Esophagus muscularis mucosa (tissue), 3 donors: ENCODE measurements at regions not wholly inside any gene's neighbourhood (a gene's known extent, or its start where the extent isn't known, plus 50 kb on each side); places are given as distances from the start of the nearest gene placed in this dataset.

Experiments
- POLR2A ChIP-seq: fragments of 450-650 bp; IDR thresholded peaks from one replicate; pipeline ENCODE4 v1.6.1; 2017; ENCODE audit warnings: antibody characterized with exemption, moderate library complexity, mild to moderate bottlenecking, low read depth
- TF ChIP-seq, protein P1 (sequence below), 3 experiments: fragments of 200-600 bp in 2 of 3; fragments of 450-650 bp in 1 of 3; sonication (generic) in 2 of 3; IDR thresholded peaks; one replicate each; pipeline ENCODE4 v1.5.1; 2017 to 2019; ENCODE audit warnings: antibody characterized with exemption in 3 of 3, mild to moderate bottlenecking in 2 of 3, moderate library complexity in 1 of 3

DNA sequence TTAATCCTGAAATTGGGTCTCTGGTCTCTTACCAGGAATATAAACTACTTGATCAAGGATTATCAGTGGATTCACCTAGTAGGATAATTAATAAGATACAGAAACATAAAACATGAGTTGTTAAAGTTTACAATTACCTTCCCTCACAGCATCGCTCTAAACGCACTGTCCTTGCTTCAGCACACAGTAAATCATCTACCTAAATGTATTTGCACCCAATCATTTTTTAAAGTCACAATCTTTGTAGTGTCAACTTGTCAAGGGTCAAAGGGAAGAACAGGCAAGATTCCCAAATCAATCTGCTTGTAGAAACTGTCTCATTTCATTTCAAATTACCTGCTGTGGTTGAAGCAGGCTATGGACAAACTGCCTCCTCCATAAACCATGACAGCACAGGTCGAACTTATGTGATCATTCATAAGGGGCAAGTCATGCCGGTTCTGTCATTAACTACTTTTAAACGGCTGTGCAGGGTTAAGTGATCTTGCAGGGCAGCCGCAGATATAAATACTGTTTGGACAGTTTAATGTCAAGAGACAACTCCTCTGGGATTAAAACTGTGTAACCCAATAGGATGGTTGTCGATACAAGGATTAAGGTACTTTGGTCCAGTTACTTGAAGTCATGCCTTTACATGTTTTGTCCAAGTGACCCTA is 93.6 kb downstream of the ZNF281 start:
- no peak for TF ChIP-seq POLR2A
- TF ChIP-seq, protein P1, sequence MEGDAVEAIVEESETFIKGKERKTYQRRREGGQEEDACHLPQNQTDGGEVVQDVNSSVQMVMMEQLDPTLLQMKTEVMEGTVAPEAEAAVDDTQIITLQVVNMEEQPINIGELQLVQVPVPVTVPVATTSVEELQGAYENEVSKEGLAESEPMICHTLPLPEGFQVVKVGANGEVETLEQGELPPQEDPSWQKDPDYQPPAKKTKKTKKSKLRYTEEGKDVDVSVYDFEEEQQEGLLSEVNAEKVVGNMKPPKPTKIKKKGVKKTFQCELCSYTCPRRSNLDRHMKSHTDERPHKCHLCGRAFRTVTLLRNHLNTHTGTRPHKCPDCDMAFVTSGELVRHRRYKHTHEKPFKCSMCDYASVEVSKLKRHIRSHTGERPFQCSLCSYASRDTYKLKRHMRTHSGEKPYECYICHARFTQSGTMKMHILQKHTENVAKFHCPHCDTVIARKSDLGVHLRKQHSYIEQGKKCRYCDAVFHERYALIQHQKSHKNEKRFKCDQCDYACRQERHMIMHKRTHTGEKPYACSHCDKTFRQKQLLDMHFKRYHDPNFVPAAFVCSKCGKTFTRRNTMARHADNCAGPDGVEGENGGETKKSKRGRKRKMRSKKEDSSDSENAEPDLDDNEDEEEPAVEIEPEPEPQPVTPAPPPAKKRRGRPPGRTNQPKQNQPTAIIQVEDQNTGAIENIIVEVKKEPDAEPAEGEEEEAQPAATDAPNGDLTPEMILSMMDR (IDR thresholded peaks at IDR 0.05), result no peak
